IMR-90 (cell line): ENCODE measurements at regions not wholly inside any gene's neighbourhood (a gene's known extent, or its start where the extent isn't known, plus 50 kb on each side); places are given as distances from the start of the nearest gene placed in this dataset.

Source experiments
- ATAC-seq: fragments of 200-7000 bp; cut with Tn5 transposase; 2 replicates; pipeline ENCODE4 v1.9.1; 2020; ENCODE audit warnings: low read depth, mild to moderate bottlenecking, moderate library complexity
- BruUV-seq: library from RNA; stranded (reverse); fragments of 400-500 nt; replicated peaks from 2 replicates; lab custom pipeline; 2021; lab: Mats Ljungman, UMichigan
- CTCF ChIA-PET: fragments of 300-600 bp; formaldehyde crosslinking; extraction: SDS; loops from one replicate; lab custom pipeline; 2021; ENCODE audit warnings: antibody characterized with exemption; lab: Yijun Ruan, JAX
- POLR2A ChIA-PET: fragments of 300-600 bp; sonication (Branson Sonifier 250); formaldehyde crosslinking; loops from one replicate; lab custom pipeline; 2022; ENCODE audit warnings: antibody characterized with exemption; ENCODE audit not compliant: unreplicated experiment; lab: Charles Lee
- DNase-seq: peaks from one replicate; pipeline ENCODE4 v3.0.0; 2013
- H2AFZ ChIP-seq: replicated peaks from 2 replicates; pipeline ENCODE3; 2013; ENCODE audit warnings: low read length, mild to moderate bottlenecking; ENCODE audit not compliant: poor library complexity
- H2AK5ac ChIP-seq: 2 replicates; pipeline ENCODE4 v1.6.1; 2013; ENCODE audit warnings: low read depth, low read length, inconsistent platforms
- H2AK9ac ChIP-seq: replicated peaks from 2 replicates; pipeline ENCODE3; 2013; ENCODE audit warnings: mild to moderate bottlenecking, low read depth, low read length, moderate library complexity; ENCODE audit not compliant: poor library complexity
- H2BK120ac ChIP-seq: 2 replicates; pipeline ENCODE4 v1.6.1; 2013; ENCODE audit warnings: low read depth, low read length, inconsistent platforms
- H2BK15ac ChIP-seq: 3 replicates; pipeline ENCODE4 v1.6.1; 2013; ENCODE audit warnings: low read depth, low read length, inconsistent platforms
- H2BK20ac ChIP-seq: 2 replicates; pipeline ENCODE4 v1.6.1; 2013; ENCODE audit warnings: low read depth, mild to moderate bottlenecking, inconsistent platforms, low read length, moderate library complexity
- H2BK5ac ChIP-seq: 2 replicates; pipeline ENCODE4 v1.6.1; 2013; ENCODE audit warnings: mild to moderate bottlenecking, low read depth, low read length, inconsistent platforms; ENCODE audit not compliant: poor library complexity, severe bottlenecking
- H3K14ac ChIP-seq: replicated peaks from 2 replicates; pipeline ENCODE4 v1.6.1; 2013; ENCODE audit warnings: low read depth, low read length, inconsistent platforms
- H3K18ac ChIP-seq: 2 replicates; pipeline ENCODE4 v1.6.1; 2013; ENCODE audit warnings: low read depth, low read length, control low read depth
- H3K23ac ChIP-seq: 2 replicates; pipeline ENCODE4 v1.6.1; 2013; ENCODE audit warnings: low read depth, low read length, inconsistent platforms
- H3K27ac ChIP-seq: 2 replicates; pipeline ENCODE4 v1.5.1; 2013; ENCODE audit warnings: mild to moderate bottlenecking, control low read depth, low read length; ENCODE audit not compliant: insufficient read depth
- H3K27me3 ChIP-seq: 2 replicates; pipeline ENCODE4 v1.6.1; 2013; ENCODE audit warnings: low read length; ENCODE audit not compliant: control insufficient read depth, insufficient read depth
- H3K36me3 ChIP-seq: 2 replicates; pipeline ENCODE4 v1.6.1; 2013; ENCODE audit warnings: low read length, mixed read lengths; ENCODE audit not compliant: control insufficient read depth, insufficient read depth
- H3K4ac ChIP-seq: 2 replicates; pipeline ENCODE4 v1.6.1; 2013; ENCODE audit warnings: low read depth, low read length, inconsistent platforms
- H3K4me1 ChIP-seq: 2 replicates; pipeline ENCODE4 v1.6.1; 2013; ENCODE audit warnings: low read length, mixed read lengths; ENCODE audit not compliant: control insufficient read depth, insufficient read depth
- H3K4me2 ChIP-seq: 2 replicates; pipeline ENCODE4 v1.6.1; 2013; ENCODE audit warnings: low read depth, mild to moderate bottlenecking, control low read depth, low read length, moderate library complexity
- H3K4me3 ChIP-seq: 2 replicates; pipeline ENCODE4 v1.5.1; 2013; ENCODE audit warnings: low read depth, mild to moderate bottlenecking, control low read depth, low read length, moderate library complexity; ENCODE audit not compliant: insufficient read depth
- H3K56ac ChIP-seq: 2 replicates; pipeline ENCODE4 v1.6.1; 2013; ENCODE audit warnings: low read length, inconsistent platforms; ENCODE audit not compliant: insufficient read depth; ENCODE audit errors: extremely low read depth
- H3K79me1 ChIP-seq, 2 experiments: 2 replicates each; pipeline ENCODE4 v1.6.1; 2013; ENCODE audit warnings: low read length in 2 of 2, inconsistent platforms in 1 of 2, low read depth in 1 of 2
- H3K9ac ChIP-seq: 2 replicates; pipeline ENCODE4 v1.6.1; 2013; ENCODE audit warnings: low read depth, low read length, control low read depth
- H3K9me1 ChIP-seq: 2 replicates; pipeline ENCODE4 v1.6.1; 2013; ENCODE audit warnings: low read length, inconsistent platforms; ENCODE audit not compliant: insufficient read depth
- H3K9me3 ChIP-seq: 2 replicates; pipeline ENCODE4 v1.6.1; 2013; ENCODE audit warnings: low read length; ENCODE audit not compliant: control insufficient read depth, insufficient read depth
- H4K20me1 ChIP-seq: 2 replicates; pipeline ENCODE4 v1.6.1; 2013; ENCODE audit warnings: low read length, inconsistent platforms; ENCODE audit not compliant: insufficient read depth
- H4K5ac ChIP-seq: 2 replicates; pipeline ENCODE4 v1.6.1; 2013; ENCODE audit warnings: mild to moderate bottlenecking, low read depth, low read length, control low read depth
- H4K8ac ChIP-seq, 2 experiments: 2 replicates each; pipeline ENCODE4 v1.6.1; 2013; ENCODE audit warnings: low read depth in 2 of 2, low read length in 2 of 2, control low read depth in 1 of 2, inconsistent platforms in 1 of 2
- H4K91ac ChIP-seq: 2 replicates; pipeline ENCODE4 v1.6.1; 2013; ENCODE audit warnings: low read depth, low read length, inconsistent platforms; ENCODE audit not compliant: insufficient read depth
- BHLHE40 ChIP-seq: fragments of 150-350 bp; IDR thresholded peaks from 2 replicates; pipeline ENCODE4 v1.6.1; 2016; ENCODE audit warnings: mild to moderate bottlenecking, low read depth, low read length
- CHD1 ChIP-seq: IDR thresholded peaks from 2 replicates; pipeline ENCODE4 v1.6.1; 2012; ENCODE audit warnings: low read depth, low read length, improper control_type of control experiment
- ELK1 ChIP-seq: fragments of 150-350 bp; IDR thresholded peaks from 2 replicates; pipeline ENCODE4 v1.6.1; 2016; ENCODE audit warnings: low read depth, mild to moderate bottlenecking, low read length, moderate library complexity, borderline replicate concordance
- FOS ChIP-seq: fragments of 150-350 bp; IDR thresholded peaks from 2 replicates; pipeline ENCODE4 v1.6.1; 2016; ENCODE audit warnings: low read depth, low read length
- MAFK ChIP-seq: IDR thresholded peaks from 2 replicates; pipeline ENCODE4 v1.6.1; 2012; ENCODE audit warnings: low read depth, low read length, improper control_type of control experiment
- MAZ ChIP-seq: IDR thresholded peaks from 2 replicates; pipeline ENCODE4 v1.6.1; 2012; ENCODE audit warnings: low read depth, mild to moderate bottlenecking, low read length, improper control_type of control experiment, moderate library complexity, borderline replicate concordance
- MXI1 ChIP-seq: IDR thresholded peaks from 2 replicates; pipeline ENCODE4 v1.6.1; 2012; ENCODE audit warnings: low read depth, mild to moderate bottlenecking, low read length, moderate library complexity, borderline replicate concordance
- NFE2L2 ChIP-seq: fragments of 150-350 bp; IDR thresholded peaks from 2 replicates; pipeline ENCODE4 v1.6.1; 2016; ENCODE audit warnings: low read depth, mild to moderate bottlenecking, low read length
- POLR2A ChIP-seq: IDR thresholded peaks from 2 replicates; pipeline ENCODE4 v1.6.1; 2012; ENCODE audit warnings: mild to moderate bottlenecking, low read depth, low read length
- RAD21 ChIP-seq: IDR thresholded peaks from 2 replicates; pipeline ENCODE4 v1.6.1; 2012; ENCODE audit warnings: low read length, improper control_type of control experiment
- RCOR1 ChIP-seq: IDR thresholded peaks from 2 replicates; pipeline ENCODE4 v1.6.1; 2012; ENCODE audit warnings: mild to moderate bottlenecking, low read length, improper control_type of control experiment; ENCODE audit not compliant: insufficient replicate concordance
- RFX5 ChIP-seq: IDR thresholded peaks from 2 replicates; pipeline ENCODE4 v1.8.0; 2012; ENCODE audit warnings: low read depth, mild to moderate bottlenecking, low read length, moderate library complexity
- SMC3 ChIP-seq: fragments of 150-350 bp; IDR thresholded peaks from 2 replicates; pipeline ENCODE4 v1.6.1; 2016; ENCODE audit warnings: low read depth, mild to moderate bottlenecking, antibody characterized with exemption, low read length, moderate library complexity
- WGBS, 2 experiments: methylation state at CpG; one replicate each; pipeline versions ENCODE4 v1.1.5 to v1.1.7; 2013; ENCODE audit warnings: missing lambda C conversion rate in 2 of 2; ENCODE audit not compliant: insufficient read length in 1 of 2; ENCODE audit errors: extremely low coverage in 2 of 2; 5-methylcytosine and 5-hydroxymethylcytosine counted together
- dilution Hi-C: fragments of 300-500 bp; cut with HindIII; formaldehyde crosslinking; loops from one replicate; pipeline ENCODE4 v1.14.3; 2018; ENCODE audit warnings: low sequenced_read_pairs; ENCODE audit not compliant: unreplicated experiment
- in situ Hi-C: fragments of 300-500 bp; cut with MboI; formaldehyde crosslinking; loops from 3 replicates; pipeline ENCODE4 v1.14.3; 2019; ENCODE audit warnings: low sequenced_read_pairs, inconsistent platforms, mixed read lengths
- intact Hi-C: fragments of 100-400 bp; cut with micrococcal nuclease; formaldehyde crosslinking; loops from 2 replicates; pipeline ENCODE4 v1.10.0; 2022
- TF ChIP-seq, protein P1 (sequence below): fragments of 150-350 bp; IDR thresholded peaks from 2 replicates; pipeline ENCODE4 v1.6.1; 2017; ENCODE audit warnings: mild to moderate bottlenecking, antibody characterized with exemption, low read length, low read depth

- no peak overlapping the region for H3K9ac ChIP-seq
- dilution Hi-C loops, result no loop called here
- intact Hi-C loops, result no loop called here
- no peak overlapping the region for H2AFZ ChIP-seq
- no peak overlapping the region for H2BK5ac ChIP-seq
- H2AK9ac ChIP-seq, result no peak overlapping the region
- ChIA-PET CTCF (no interaction called here), POLR2A (no interaction called here)
- no peak overlapping the region for H2BK120ac ChIP-seq
- H3K18ac ChIP-seq, result no peak overlapping the region
- H4K5ac ChIP-seq, result no peak overlapping the region
- H3K36me3 ChIP-seq, result no peaks in the 10 kb centered on the region
- no peak for TF ChIP-seq BHLHE40
- no peak for TF ChIP-seq SMC3
- TF ChIP-seq MXI1, result no peak
- no peak for TF ChIP-seq ELK1
- no peak for TF ChIP-seq NFE2L2
- no peak for TF ChIP-seq RAD21
- TF ChIP-seq RCOR1, result no peak
- no peak for TF ChIP-seq RFX5
- TF ChIP-seq CHD1, result no peak
- TF ChIP-seq FOS, result no peak
- no peak for TF ChIP-seq POLR2A
- no peak for TF ChIP-seq MAZ
- TF ChIP-seq, protein P1, sequence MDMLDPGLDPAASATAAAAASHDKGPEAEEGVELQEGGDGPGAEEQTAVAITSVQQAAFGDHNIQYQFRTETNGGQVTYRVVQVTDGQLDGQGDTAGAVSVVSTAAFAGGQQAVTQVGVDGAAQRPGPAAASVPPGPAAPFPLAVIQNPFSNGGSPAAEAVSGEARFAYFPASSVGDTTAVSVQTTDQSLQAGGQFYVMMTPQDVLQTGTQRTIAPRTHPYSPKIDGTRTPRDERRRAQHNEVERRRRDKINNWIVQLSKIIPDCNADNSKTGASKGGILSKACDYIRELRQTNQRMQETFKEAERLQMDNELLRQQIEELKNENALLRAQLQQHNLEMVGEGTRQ, result no peak
- no peak for TF ChIP-seq MAFK
- in situ Hi-C loops, result no loop called here
- DNase-seq, result no peak
- H2BK15ac ChIP-seq, result no peak overlapping the region
- H2BK20ac ChIP-seq, result no peak overlapping the region
- H4K91ac ChIP-seq, result no peak overlapping the region
- no peaks in the 10 kb centered on the region for H3K4me1 ChIP-seq
- no peak overlapping the region for H2AK5ac ChIP-seq
- H3K9me3 ChIP-seq, result no peaks in the 10 kb centered on the region
- no peaks in the 10 kb centered on the region for H3K79me1 ChIP-seq
- WGBS, 2 experiments, result no CpG with 5 or more reads among the region's 2 CpGs
- no peak overlapping the region for H3K4me3 ChIP-seq
- H3K23ac ChIP-seq, result no peak overlapping the region
- no peaks in the 10 kb centered on the region for H3K9me1 ChIP-seq
- H3K27ac ChIP-seq, result no peak overlapping the region
- no peaks in the 10 kb centered on the region for H4K20me1 ChIP-seq
- H3K4me2 ChIP-seq, result no peak overlapping the region
- no peak for ATAC-seq
- H3K56ac ChIP-seq, result no peak overlapping the region
- H3K4ac ChIP-seq, result no peak overlapping the region
- H4K8ac ChIP-seq, result no peak overlapping the region
- no peaks in the 10 kb centered on the region for H3K27me3 ChIP-seq
- no TSS peak for BruUV-seq
- H3K14ac ChIP-seq, result no peak overlapping the region
Measured at GRCh38 chr3:145177828-145178227, 983.2 kb downstream of the PLOD2 start.
